Smooth muscle cell (in vitro differentiated cells): ENCODE measurements at regions not wholly inside any gene's neighbourhood (a gene's known extent, or its start where the extent isn't known, plus 50 kb on each side); places are given as distances from the start of the nearest gene placed in this dataset.

Experiments used
- DNase-seq: peaks from one replicate; lab custom pipeline; 2025; ENCODE audit not compliant: unreplicated experiment; lab: John Stamatoyannopoulos, UW
- H2AFZ ChIP-seq: fragments of 200-600 bp; sonication (generic); 2 replicates; pipeline ENCODE4 v1.6.0; 2016; ENCODE audit warnings: antibody characterized with exemption, low read depth, mild to moderate bottlenecking
- H3F3A ChIP-seq: fragments of 200-600 bp; sonication (generic); 2 replicates; pipeline ENCODE4 v1.6.0; 2017; ENCODE audit warnings: antibody characterized with exemption, low read depth
- H3K27ac ChIP-seq: fragments of 200-600 bp; sonication (generic); 2 replicates; pipeline ENCODE4 v1.5.1; 2016; ENCODE audit warnings: low read depth, mild to moderate bottlenecking
- H3K27me3 ChIP-seq: fragments of 200-600 bp; sonication (generic); 2 replicates; pipeline ENCODE4 v1.6.1; 2016; ENCODE audit warnings: low read depth, mild to moderate bottlenecking
- H3K36me3 ChIP-seq: fragments of 200-600 bp; sonication (generic); 2 replicates; pipeline ENCODE4 v1.5.1; 2016; ENCODE audit warnings: low read depth
- H3K4me1 ChIP-seq: fragments of 200-600 bp; sonication (generic); 2 replicates; pipeline ENCODE4 v1.5.1; 2016; ENCODE audit warnings: low read depth
- H3K4me2 ChIP-seq: fragments of 200-600 bp; sonication (generic); 2 replicates; pipeline ENCODE4 v1.6.0; 2016; ENCODE audit warnings: mild to moderate bottlenecking
- H3K4me3 ChIP-seq: fragments of 200-600 bp; sonication (generic); 2 replicates; pipeline ENCODE4 v1.5.1; 2016; ENCODE audit warnings: mild to moderate bottlenecking
- H3K79me2 ChIP-seq: fragments of 200-600 bp; sonication (generic); 2 replicates; pipeline ENCODE4 v1.6.0; 2016; ENCODE audit warnings: low read depth, mild to moderate bottlenecking
- H3K9ac ChIP-seq: fragments of 200-600 bp; sonication (generic); 2 replicates; pipeline ENCODE4 v1.6.0; 2016; ENCODE audit warnings: low read depth
- H3K9me3 ChIP-seq: fragments of 200-600 bp; sonication (generic); replicated peaks from 2 replicates; pipeline ENCODE4 v1.5.1; 2016; ENCODE audit warnings: low read depth
- H4K20me1 ChIP-seq: fragments of 200-600 bp; sonication (generic); 2 replicates; pipeline ENCODE4 v1.6.0; 2016; ENCODE audit warnings: low read depth
- CTCF ChIP-seq: fragments of 200-600 bp; sonication (generic); IDR thresholded peaks from 2 replicates; pipeline ENCODE4 v1.5.1; 2017; ENCODE audit warnings: borderline replicate concordance, mild to moderate bottlenecking, antibody characterized with exemption; ENCODE audit not compliant: insufficient read depth, poor library complexity, severe bottlenecking
- WGBS: methylation state at CpG from one replicate; pipeline ENCODE4 v1.1.7; 2016; ENCODE audit warnings: low lambda C conversion rate; 5-methylcytosine and 5-hydroxymethylcytosine counted together

- WGBS = 97% methylated on average over 2 of the region's 2 CpGs
- H3K9me3 ChIP-seq = no peaks in the 10 kb centered on the region
These were observed 1137.7 kb upstream of the DDX18 start for GRCh38 chr2:116676776-116677175.

DNA sequence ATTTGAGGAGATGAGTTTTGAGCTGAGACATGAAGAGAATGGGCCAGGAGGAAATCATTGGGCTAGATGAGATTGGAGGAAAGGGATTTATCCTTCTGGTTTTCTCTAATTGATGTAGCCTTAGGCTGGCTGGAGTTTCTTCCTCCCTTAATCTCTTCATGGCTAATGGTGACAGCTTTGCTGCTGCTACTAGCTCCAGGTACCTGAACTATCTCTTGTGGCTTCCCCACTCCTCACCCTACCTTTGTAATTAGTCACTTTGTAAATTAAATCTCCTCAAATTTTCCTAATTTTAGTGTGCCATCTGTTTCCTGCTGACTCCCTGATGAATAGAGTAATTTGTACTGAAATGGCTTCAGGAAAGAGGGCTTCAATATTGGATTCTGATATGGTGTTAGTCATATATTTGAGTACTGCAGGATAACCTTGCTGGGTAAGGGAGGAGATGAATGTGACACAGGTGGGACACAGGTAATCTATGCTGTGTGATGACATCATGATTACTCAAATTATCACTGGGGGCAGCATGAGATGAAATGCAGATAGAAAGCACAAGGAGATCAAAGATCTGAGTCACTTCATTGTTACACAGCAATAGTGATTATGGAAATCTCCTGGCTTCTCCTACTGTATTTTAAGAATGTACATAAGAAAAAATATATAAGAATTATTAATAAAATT is 1134.1 kb upstream of the DDX18 start:
- H3K4me2 ChIP-seq = no peak overlapping the region
- H3K79me2 ChIP-seq = no peaks in the 10 kb centered on the region
- H3K9ac ChIP-seq = no peak overlapping the region
- no peaks in the 10 kb centered on the region for H3K27me3 ChIP-seq
- H3K4me3 ChIP-seq = no peak overlapping the region
- no peak overlapping the region for H2AFZ ChIP-seq
- H3K36me3 ChIP-seq = no peaks in the 10 kb centered on the region
- no peak for TF ChIP-seq CTCF
- no peaks in the 10 kb centered on the region for H3K4me1 ChIP-seq
- no peak overlapping the region for H3K27ac ChIP-seq
- no peaks in the 10 kb centered on the region for H4K20me1 ChIP-seq
- no peak for DNase-seq
- no peaks in the 10 kb centered on the region for H3K9me3 ChIP-seq
- H3F3A ChIP-seq = no peaks in the 10 kb centered on the region

More at GRCh38 chr2:116676776-116677175, 1137.7 kb upstream of the DDX18 start:
- Histone ChIP-seq H3K4me3 (no peak overlapping the region), H3K9ac (no peak overlapping the region), H3K27ac (no peak overlapping the region), H3F3A (no peaks in the 10 kb centered on the region), H3K27me3 (no peaks in the 10 kb centered on the region), H3K4me1 (no peaks in the 10 kb centered on the region), H3K79me2 (no peaks in the 10 kb centered on the region), H4K20me1 (no peaks in the 10 kb centered on the region), H3K4me2 (no peak overlapping the region), H2AFZ (no peak overlapping the region), H3K36me3 (no peaks in the 10 kb centered on the region)
- no peak for TF ChIP-seq CTCF
- no peak for DNase-seq

DNA sequence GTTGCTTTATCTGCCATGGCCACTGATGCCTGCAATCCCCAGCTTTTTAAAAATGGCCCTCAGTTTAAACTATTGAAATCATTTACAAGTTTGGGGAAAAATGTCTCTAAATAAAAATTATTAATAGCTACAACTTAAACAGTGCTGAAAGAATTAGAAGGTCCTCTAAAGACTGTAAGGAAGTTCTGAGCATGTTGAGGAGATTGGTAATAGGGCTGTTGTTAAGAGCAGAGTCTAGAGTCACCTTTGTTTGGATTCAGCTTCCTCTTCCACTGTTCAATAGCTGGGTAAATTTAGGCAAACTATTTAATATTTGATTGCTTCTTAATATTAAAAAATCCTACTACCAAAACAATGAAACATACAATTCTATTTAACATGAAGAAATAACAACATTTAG is 1127.1 kb upstream of the DDX18 start:
- no peak for DNase-seq
- no peak for TF ChIP-seq CTCF
- Histone ChIP-seq H3F3A (no peaks in the 10 kb centered on the region), H3K9ac (no peak overlapping the region), H4K20me1 (no peaks in the 10 kb centered on the region), H3K4me2 (no peak overlapping the region), H3K36me3 (no peaks in the 10 kb centered on the region), H3K27me3 (no peaks in the 10 kb centered on the region), H3K4me1 (no peaks in the 10 kb centered on the region), H2AFZ (no peak overlapping the region), H3K79me2 (no peaks in the 10 kb centered on the region), H3K27ac (no peak overlapping the region), H3K9me3 (no peaks in the 10 kb centered on the region), H3K4me3 (no peak overlapping the region)

DNA sequence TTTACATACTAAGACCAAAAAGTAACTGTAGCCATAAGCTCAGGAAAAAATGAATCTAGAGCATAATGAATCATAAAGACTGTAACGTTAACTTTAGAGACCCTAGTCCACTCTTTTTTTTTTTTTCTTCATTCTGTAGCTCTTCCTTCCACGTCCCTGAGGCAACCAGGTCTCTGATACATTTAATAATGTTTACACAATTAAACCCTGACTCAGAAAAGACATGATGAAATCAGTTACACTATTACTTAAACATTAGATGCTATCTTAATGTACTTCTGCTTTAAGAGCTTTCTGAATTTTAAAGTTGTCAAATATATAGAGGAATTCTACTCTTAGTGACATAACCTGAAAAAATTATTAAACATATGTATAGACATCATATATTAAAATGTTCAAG is 1121.5 kb upstream of the DDX18 start:
- H4K20me1 ChIP-seq = no peaks in the 10 kb centered on the region
- WGBS = 50% methylated on average over 2 of the region's 2 CpGs
- no peak for TF ChIP-seq CTCF
- H3K79me2 ChIP-seq = no peaks in the 10 kb centered on the region
- H3K27ac ChIP-seq = no peak overlapping the region
- no peak overlapping the region for H3K9ac ChIP-seq
- no peaks in the 10 kb centered on the region for H3K27me3 ChIP-seq
- H2AFZ ChIP-seq = no peak overlapping the region
- H3F3A ChIP-seq = no peaks in the 10 kb centered on the region
- H3K4me1 ChIP-seq = no peaks in the 10 kb centered on the region
- H3K36me3 ChIP-seq = no peaks in the 10 kb centered on the region
- no peak for DNase-seq
- H3K4me2 ChIP-seq = no peak overlapping the region
- H3K9me3 ChIP-seq = no peaks in the 10 kb centered on the region
- no peak overlapping the region for H3K4me3 ChIP-seq
